ENCODE measurements at regions not wholly inside any gene's neighbourhood (a gene's known extent, or its start where the extent isn't known, plus 50 kb on each side); places are given as distances from the start of the nearest gene placed in this dataset.
"Not testable (repeated sequence)": the region's sequence is repeated elsewhere in the genome, so short reads cannot be mapped to it uniquely, and the experiment has no call there.

- not testable (repeated sequence) for DNase-seq
Measured at GRCh38 chr2:111430817-111431661, 310.3 kb downstream of the BCL2L11 start.

- DNase-seq, result not testable (repeated sequence)
Measured at GRCh38 chr2:111432423-111432822, 311.7 kb downstream of the BCL2L11 start.

- DNase-seq, result not testable (repeated sequence)
Measured at GRCh38 chr2:111432916-111433499, 312.3 kb downstream of the BCL2L11 start.

- DNase-seq, result not testable (repeated sequence)
Measured at GRCh38 chr2:111433892-111434607, 313.3 kb downstream of the BCL2L11 start.

- not testable (repeated sequence) for DNase-seq
Measured at GRCh38 chr2:111434608-111434939, 313.9 kb downstream of the BCL2L11 start.

DNA sequence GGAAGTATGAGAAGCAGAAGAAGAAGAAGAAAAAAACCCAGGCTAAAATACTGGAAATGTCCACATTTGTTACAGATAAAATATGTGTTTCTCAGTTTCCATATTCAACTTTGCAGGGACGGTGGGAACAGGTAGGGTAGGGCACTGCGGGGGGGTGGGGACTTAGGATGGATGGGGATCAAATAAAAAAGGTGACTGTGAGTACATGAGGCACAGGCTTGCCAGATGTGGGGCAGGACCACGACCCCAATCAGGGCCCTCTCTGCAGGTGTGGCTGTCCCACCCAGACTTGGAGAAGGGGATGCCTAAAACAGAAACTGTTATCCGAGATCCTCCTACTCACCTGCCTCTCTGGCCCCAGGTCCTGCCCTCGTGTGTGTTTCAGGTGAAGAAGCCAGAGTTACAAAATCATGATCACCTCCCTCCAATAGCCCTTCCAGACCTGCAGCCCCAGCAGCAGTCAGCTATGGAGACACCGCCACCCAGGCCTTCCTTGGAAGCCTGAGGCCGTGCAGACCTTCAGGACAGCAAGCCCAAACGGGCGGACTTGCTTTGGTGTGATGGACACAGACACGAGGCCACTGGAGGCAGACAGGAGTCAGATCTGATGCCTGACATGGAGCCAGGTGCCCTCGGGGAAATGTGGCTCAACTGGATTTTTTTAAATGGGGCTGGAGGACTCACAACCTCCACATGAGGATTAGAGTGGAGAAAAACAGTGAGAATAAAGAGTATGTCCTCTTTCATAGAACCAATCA lies 315.0 kb downstream of the BCL2L11 start:
- not testable (repeated sequence) for DNase-seq

DNA sequence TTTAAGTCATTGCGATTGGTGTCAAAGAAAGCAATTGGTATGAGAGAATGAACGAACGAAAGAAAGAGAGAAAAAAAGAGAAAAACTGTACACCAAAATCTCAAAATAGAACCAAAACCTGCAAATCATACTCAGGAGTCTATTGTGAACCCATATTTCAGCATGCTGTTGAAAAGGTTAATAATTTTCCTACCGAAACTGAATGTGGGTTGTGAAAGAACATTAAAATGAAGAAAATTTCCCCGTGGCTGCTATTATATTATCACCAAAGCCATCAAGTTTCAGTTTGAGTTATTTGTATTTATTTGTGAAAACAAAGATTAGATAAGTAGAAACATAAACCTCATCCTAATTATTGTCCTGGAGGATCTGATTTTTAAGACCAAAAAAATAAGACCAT lies 315.7 kb downstream of the BCL2L11 start:
- not testable (repeated sequence) for DNase-seq

- not testable (repeated sequence) for DNase-seq
Measured at GRCh38 chr2:111437288-111437990, 316.7 kb downstream of the BCL2L11 start.

DNA sequence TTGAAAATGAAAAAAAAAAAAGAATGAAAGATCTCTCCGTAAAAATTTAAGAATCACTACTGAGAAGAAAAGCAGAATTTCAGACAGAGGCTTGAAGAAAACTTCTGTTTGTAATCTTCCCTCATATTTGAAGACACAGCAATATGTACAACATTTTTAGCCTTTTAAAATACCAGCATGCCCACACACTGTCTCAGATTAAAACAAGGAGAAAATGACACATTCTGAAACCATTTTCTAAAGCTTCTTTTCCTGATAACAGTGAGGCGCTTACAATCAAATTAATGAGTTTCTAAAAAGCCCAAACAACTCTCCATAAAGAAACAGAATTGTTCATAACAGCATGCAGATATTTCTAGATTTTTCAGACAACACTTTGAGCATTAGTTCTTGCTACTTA lies 317.4 kb downstream of the BCL2L11 start:
- DNase-seq, result not testable (repeated sequence)

GRCh38 chr2:111439237-111439636 lies 318.5 kb downstream of the BCL2L11 start:
- not testable (repeated sequence) for DNase-seq

- DNase-seq, result not testable (repeated sequence)
Measured at GRCh38 chr2:111441614-111442013, 320.9 kb downstream of the BCL2L11 start.

GRCh38 chr2:111442767-111443454 lies 322.2 kb downstream of the BCL2L11 start:
- not testable (repeated sequence) for DNase-seq

DNA sequence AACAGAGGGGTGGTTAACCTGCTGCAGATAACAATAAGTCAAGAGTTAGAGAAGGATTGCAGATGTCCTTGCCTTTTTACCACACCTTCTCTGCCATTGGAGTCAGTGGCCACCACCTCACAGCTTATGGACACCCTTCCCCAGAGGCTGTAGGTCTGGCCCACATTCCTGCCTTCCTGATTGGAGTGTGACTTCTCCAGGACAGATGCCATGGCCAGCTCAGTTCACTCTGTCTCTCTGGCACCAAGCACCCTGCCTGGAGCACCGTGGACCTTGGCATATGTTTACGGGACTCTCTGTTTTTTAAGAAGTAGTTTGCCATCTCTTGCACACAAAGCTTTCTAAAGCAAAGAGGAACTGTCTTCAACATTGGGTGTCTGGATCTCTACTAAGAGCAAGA lies 323.8 kb downstream of the BCL2L11 start:
- not testable (repeated sequence) for DNase-seq

- DNase-seq, result not testable (repeated sequence)
Measured at GRCh38 chr2:111445191-111445929, 324.6 kb downstream of the BCL2L11 start.

DNA sequence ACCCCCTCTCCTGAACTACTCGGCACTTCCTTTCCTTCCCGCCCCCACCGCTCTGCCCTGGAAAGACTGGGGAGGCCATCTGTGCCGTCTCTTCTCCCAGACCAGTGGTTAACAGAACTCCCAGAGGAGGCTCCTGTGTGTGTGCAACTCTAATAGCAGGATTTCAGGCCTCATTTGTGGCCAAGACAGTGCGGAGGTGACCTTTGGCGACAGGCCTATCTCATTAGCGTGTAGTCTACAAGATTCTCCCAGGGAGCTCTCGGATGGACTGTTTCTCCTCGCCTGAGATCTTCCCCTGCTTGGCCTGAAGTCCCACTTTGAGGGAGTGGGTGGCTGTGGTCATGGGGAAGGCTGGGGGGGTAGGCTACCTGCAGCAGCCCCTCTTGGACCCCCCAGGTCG lies 325.2 kb downstream of the BCL2L11 start:
- DNase-seq, result not testable (repeated sequence)

DNA sequence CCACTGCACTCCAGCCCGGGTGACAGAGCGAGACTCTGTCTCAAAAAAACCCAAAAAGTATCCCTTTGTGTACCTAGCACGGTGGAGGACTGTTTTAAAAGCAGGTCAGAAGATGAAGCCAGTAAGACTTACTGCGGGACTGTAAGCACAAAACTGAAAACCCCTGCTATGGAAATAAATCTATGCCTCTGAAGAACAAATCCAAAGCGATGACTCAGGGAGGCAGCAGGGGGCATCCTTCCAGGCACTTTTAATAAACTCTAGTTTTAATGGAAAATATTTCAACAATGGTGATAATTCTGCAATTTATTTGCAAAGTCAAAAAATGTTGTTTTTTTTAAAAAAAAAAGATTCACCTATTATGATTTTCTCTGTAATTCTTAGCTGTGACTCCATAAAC lies 326.8 kb downstream of the BCL2L11 start:
- DNase-seq, result not testable (repeated sequence)

GRCh38 chr2:111448796-111449195 lies 328.1 kb downstream of the BCL2L11 start:
- DNase-seq, result not testable (repeated sequence)

GRCh38 chr2:111450526-111450925 lies 329.8 kb downstream of the BCL2L11 start:
- DNase-seq, result not testable (repeated sequence)

DNA sequence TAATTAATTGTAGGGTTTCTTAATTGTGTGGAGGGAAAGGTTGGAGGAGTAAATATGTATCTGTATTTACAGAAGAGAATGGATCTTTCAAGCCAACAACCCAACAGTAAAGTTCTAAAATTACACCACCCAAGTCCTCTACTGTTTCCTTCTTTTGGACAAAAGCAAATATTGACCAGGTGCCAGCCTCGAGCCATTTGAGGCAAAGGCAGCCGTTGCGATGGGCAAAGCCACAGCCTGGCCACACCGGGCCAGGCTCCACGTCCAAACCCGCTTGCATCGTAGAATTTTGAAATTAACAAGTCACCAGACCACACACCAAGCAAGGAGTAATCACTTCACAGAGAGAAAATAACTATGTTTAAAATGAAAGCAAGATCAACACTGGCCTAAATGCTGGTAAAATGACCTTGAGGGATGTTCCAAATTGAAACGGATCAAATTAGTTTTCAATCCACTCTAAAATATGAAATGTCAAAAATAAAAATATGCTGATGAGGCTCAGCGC lies 331.0 kb downstream of the BCL2L11 start:
- DNase-seq, result not testable (repeated sequence)

DNA sequence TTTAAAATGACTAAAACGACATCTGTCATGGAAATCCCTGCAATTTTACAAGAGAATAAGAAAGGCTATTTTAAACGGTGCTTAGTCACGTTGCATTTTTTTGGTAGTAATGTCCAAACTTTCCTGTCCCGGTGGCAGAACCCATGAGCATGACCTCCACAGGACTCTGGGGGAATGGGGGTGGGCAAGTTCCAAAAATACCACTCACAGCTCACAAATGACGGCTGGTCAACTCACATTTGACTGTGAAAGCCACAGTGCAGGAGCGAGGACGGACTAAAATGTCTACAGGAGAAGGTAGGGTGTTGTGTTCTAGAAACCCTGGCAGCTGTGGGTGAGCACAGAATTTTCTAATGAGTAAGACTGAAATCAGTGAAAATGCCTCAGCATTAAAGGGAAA lies 331.5 kb downstream of the BCL2L11 start:
- DNase-seq, result not testable (repeated sequence)

DNA sequence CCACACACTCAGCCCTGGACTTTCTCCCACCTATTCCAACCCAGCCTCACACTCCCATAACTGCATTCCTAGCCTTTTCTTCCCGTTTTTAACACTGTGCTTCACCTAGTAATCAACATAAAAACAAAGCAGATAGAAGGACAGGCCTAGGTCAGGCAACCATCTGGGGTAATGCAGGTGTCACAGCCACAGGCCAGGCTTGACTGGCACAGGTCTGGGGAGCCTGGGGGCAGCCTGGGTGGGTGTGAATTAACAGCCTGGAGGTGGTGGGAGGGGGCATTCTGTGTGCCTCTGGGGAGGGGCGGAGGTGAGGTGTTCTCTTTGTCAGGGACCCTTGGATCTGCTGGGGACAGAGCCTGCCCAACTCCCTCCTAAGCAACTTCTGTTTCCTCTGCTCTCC lies 332.6 kb downstream of the BCL2L11 start:
- DNase-seq, result not testable (repeated sequence)

Data from DMS 273 treated with DMSO at 0.1 percent for 48 hours (cell line).